ENCODE measurements at regions not wholly inside any gene's neighbourhood (a gene's known extent, or its start where the extent isn't known, plus 50 kb on each side); places are given as distances from the start of the nearest gene placed in this dataset.

DNA sequence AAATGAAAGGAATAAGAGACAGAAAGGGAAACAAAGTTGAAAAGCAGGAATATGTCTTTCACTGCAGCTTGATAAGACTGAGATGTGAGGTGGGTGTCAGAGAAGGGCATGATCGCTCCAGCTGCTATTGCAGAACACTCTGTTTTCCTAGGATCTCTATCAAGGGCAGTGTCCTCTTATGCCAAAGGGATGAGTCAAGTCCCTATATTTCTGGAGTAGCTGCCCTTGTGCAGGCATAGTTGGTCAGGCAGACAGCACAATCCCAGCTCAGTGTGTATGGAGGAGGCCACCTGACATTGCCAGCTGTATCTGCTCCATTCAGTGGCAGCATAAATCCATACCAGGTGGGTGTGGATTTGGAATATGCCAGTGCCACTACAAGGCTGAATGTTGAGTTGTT lies 101.6 kb downstream of the DAD1 start:
- Histone ChIP-seq H3K9ac (ENCODE audit: insufficient read length, low read depth) (no peak overlapping the region), H3K27me3 (ENCODE audit: insufficient read depth, insufficient read length) (no peaks in the 10 kb centered on the region), H3K4me1 (ENCODE audit: insufficient read depth, insufficient read length) (no peaks in the 10 kb centered on the region), H3K36me3 (ENCODE audit: insufficient read depth, insufficient read length, low read length) (no peaks in the 10 kb centered on the region), H3K9me3 (ENCODE audit: insufficient read depth, low read length) (no peaks in the 10 kb centered on the region), H3K4me3 (ENCODE audit: insufficient read length, low read depth) (no peak overlapping the region)
- DNase-seq (ENCODE audit: low read depth, low spot score): no peak
- TF ChIP-seq YY1 (IDR thresholded peaks at IDR 0.05; ENCODE audit: insufficient read depth, insufficient read length) (no peak), SUZ12 (IDR thresholded peaks at IDR 0.05; ENCODE audit: extremely low read depth, insufficient read depth, insufficient read length) (no peak), ZNF274 (IDR thresholded peaks at IDR 0.05; ENCODE audit: low read depth, low read length) (no peak)

DNA sequence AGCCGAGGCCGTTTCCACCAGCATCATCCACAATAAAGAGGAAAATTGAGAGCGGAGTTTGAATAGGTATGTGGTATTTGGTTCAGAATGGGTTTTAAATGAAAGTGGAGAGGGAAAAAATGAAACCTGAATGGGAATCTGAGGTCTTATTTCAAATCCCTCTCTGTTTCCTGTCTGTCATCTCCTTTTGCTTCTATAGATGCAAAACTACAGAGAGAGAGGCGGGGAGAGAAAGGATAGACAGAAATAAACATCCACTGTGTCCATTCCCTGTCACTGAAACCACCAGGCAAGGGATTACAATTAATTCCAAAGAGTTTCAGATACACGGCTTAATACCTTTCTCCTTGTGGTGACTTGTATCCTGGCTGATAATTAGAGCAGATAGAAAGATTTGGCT lies 102.3 kb downstream of the DAD1 start:
- Histone ChIP-seq H3K4me1 (ENCODE audit: insufficient read depth, insufficient read length) (peaks cover 2% of the 10 kb centered on the region), H3K4me3 (ENCODE audit: insufficient read length, low read depth) (no peak overlapping the region), H3K27me3 (ENCODE audit: insufficient read depth, insufficient read length) (no peaks in the 10 kb centered on the region), H3K9me3 (ENCODE audit: insufficient read depth, low read length) (no peaks in the 10 kb centered on the region), H3K9ac (ENCODE audit: insufficient read length, low read depth) (no peak overlapping the region), H3K36me3 (ENCODE audit: insufficient read depth, insufficient read length, low read length) (no peaks in the 10 kb centered on the region)
- TF ChIP-seq ZNF274 (IDR thresholded peaks at IDR 0.05; ENCODE audit: low read depth, low read length) (no peak), SUZ12 (IDR thresholded peaks at IDR 0.05; ENCODE audit: extremely low read depth, insufficient read depth, insufficient read length) (no peak), YY1 (IDR thresholded peaks at IDR 0.05; ENCODE audit: insufficient read depth, insufficient read length) (no peak)
- DNase-seq (ENCODE audit: low read depth, low spot score): no peak

DNA sequence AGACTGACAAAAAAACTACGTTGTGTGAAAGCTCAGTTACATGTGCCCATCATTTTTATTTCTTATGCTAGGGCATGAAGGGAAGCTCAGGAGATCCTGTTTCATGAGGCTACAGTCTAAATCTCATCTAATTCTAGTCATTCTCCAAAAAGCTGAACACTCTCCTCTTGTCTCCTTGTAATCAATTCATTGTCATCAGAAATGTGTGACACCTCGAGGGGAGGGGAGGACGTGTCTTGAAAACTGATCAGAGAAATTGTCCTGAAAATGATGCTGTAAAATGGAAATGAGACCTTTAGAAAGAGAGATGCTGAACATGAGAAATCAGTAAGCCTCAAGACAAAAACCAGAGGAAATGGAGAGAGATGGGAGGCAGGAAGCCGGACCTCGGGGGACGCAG lies 103.4 kb downstream of the DAD1 start:
- no peak for DNase-seq (ENCODE audit: low read depth, low spot score)
- Histone ChIP-seq H3K4me1 (ENCODE audit: insufficient read depth, insufficient read length) (peaks cover 2% of the 10 kb centered on the region), H3K4me3 (ENCODE audit: insufficient read length, low read depth) (no peak overlapping the region), H3K9me3 (ENCODE audit: insufficient read depth, low read length) (no peaks in the 10 kb centered on the region), H3K27me3 (ENCODE audit: insufficient read depth, insufficient read length) (no peaks in the 10 kb centered on the region), H3K36me3 (ENCODE audit: insufficient read depth, insufficient read length, low read length) (no peaks in the 10 kb centered on the region), H3K9ac (ENCODE audit: insufficient read length, low read depth) (no peak overlapping the region)
- TF ChIP-seq YY1 (IDR thresholded peaks at IDR 0.05; ENCODE audit: insufficient read depth, insufficient read length): no peak
- TF ChIP-seq ZNF274 (IDR thresholded peaks at IDR 0.05; ENCODE audit: low read depth, low read length): no peak
- no peak for TF ChIP-seq SUZ12 (IDR thresholded peaks at IDR 0.05; ENCODE audit: extremely low read depth, insufficient read depth, insufficient read length)

DNA sequence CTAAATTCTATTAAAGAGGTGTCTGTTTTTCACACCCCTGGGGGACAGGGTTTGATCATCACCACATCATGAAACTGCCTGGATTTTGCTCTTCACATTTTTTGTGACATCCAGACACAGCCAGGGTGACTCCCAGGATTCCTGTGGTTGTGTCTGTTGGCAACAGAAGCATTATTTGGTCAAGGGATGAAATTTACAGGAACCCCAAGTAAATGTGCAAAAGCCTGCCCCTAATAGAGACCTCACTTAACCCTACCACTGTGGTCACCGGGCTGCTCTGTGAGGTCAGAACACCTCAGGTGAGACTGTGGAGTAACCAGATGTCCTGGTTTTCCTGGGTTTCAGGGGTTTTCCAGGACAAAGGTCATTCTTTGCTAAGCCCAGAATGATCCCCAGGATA lies 103.8 kb downstream of the DAD1 start:
- no peak for TF ChIP-seq ZNF274 (IDR thresholded peaks at IDR 0.05; ENCODE audit: low read depth, low read length)
- TF ChIP-seq YY1 (IDR thresholded peaks at IDR 0.05; ENCODE audit: insufficient read depth, insufficient read length): no peak
- TF ChIP-seq SUZ12 (IDR thresholded peaks at IDR 0.05; ENCODE audit: extremely low read depth, insufficient read depth, insufficient read length): no peak
- no peak overlapping the region for H3K4me3 ChIP-seq (ENCODE audit: insufficient read length, low read depth)
- no peaks in the 10 kb centered on the region for H3K27me3 ChIP-seq (ENCODE audit: insufficient read depth, insufficient read length)
- no peak overlapping the region for H3K9ac ChIP-seq (ENCODE audit: insufficient read length, low read depth)
- no peaks in the 10 kb centered on the region for H3K9me3 ChIP-seq (ENCODE audit: insufficient read depth, low read length)
- no peaks in the 10 kb centered on the region for H3K36me3 ChIP-seq (ENCODE audit: insufficient read depth, insufficient read length, low read length)
- peaks cover 2% of the 10 kb centered on the region for H3K4me1 ChIP-seq (ENCODE audit: insufficient read depth, insufficient read length)
- DNase-seq (ENCODE audit: low read depth, low spot score): no peak

DNA sequence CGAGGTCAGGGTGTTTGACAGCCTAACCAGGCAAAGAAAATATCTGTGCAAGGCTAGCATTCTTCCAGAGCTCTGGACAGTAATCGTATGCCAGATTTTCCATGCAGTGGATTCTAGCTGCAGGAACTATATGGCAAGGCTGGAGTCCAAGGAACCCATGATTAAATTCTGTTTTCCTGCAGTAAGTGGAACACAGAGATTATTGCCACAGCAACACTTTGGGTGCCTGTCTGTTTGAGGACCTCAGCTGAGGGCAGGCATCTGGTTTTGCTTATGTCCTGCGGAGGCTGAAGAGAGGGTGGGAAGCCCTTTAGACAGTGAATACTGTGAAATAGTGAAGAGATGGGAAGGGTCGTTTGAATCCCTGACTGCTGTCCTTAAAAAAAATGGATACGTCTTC lies 104.4 kb downstream of the DAD1 start:
- TF ChIP-seq ZNF274 (IDR thresholded peaks at IDR 0.05; ENCODE audit: low read depth, low read length) (no peak), SUZ12 (IDR thresholded peaks at IDR 0.05; ENCODE audit: extremely low read depth, insufficient read depth, insufficient read length) (no peak), YY1 (IDR thresholded peaks at IDR 0.05; ENCODE audit: insufficient read depth, insufficient read length) (no peak)
- Histone ChIP-seq H3K4me3 (ENCODE audit: insufficient read length, low read depth) (no peak overlapping the region), H3K36me3 (ENCODE audit: insufficient read depth, insufficient read length, low read length) (no peaks in the 10 kb centered on the region), H3K9me3 (ENCODE audit: insufficient read depth, low read length) (no peaks in the 10 kb centered on the region), H3K27me3 (ENCODE audit: insufficient read depth, insufficient read length) (no peaks in the 10 kb centered on the region), H3K4me1 (ENCODE audit: insufficient read depth, insufficient read length) (peaks cover 2% of the 10 kb centered on the region), H3K9ac (ENCODE audit: insufficient read length, low read depth) (no peak overlapping the region)
- DNase-seq (ENCODE audit: low read depth, low spot score): no peak

DNA sequence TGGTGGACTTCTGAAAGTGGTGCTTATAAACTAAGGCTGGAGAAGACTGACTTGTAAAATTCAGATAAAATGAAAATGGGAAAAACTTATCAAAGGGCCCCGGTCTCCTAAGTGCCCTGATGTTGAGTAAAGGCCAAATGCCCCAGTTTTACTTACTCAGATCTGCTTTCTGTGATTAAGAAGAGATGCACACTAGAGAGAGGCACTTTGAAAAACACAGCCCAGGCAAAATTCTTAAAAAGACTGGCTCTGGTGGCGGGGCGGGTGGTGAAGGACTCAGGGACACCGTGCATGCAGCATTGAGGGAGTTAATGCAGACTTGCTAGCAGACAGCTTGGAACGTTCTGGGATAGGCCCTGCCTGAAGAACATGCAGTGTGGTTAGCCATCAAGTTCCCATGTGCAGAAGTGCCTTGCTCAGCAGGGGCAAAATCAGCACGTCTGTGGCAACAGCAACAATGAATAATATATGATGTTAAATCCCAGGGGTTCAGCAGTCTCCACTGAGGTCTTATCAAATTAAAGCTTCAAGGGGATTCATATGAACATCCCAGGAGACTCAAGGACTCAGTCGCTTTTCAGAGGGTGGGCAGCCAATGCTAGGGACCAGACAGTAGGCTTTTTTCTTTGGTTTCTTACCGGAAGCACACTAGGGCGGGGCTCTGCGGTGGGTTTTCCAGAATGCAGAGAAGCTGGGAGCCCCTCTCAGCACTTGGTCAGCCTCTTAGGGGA lies 105.0 kb downstream of the DAD1 start:
- Histone ChIP-seq H3K27me3 (ENCODE audit: insufficient read depth, insufficient read length) (no peaks in the 10 kb centered on the region), H3K4me3 (ENCODE audit: insufficient read length, low read depth) (no peak overlapping the region), H3K9ac (ENCODE audit: insufficient read length, low read depth) (no peak overlapping the region)

DNA sequence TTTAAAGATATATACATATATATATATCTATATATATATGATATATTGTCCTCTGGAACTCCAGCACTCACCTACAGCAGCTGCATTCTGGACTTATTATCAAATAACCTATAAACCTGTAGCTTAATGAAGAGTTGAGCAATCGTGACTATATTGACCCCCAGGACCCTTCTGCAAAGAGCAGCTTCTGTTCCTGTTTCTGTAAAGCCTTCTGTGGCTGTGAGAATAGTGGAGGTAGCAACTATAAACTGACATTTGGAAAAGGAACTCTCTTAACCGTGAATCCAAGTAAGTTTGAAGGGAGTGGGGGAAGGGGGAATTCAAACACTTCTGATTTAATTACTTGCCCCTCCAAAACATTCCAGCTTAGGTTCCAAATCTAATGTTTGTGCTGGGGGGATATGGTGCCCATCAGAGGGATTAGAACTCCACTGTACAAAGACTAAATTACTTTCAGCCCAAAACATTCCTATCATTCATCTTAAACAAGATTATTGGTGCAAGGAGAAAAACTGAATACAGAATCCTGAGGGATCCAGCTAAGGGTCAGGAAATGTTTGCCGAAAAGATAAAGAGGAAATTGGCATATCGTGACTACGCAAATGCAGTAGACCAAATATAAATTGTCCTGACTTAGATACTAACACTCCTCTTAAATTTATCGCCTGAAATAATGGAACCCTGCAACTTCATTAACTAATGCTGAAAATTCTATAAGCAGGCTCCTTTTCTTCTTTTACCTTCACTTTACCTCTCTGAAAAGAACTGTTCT lies 106.1 kb downstream of the DAD1 start:
- H3K9ac ChIP-seq (ENCODE audit: insufficient read length, low read depth): no peak overlapping the region
- H3K9me3 ChIP-seq (ENCODE audit: insufficient read depth, low read length): no peaks in the 10 kb centered on the region
- no peaks in the 10 kb centered on the region for H3K27me3 ChIP-seq (ENCODE audit: insufficient read depth, insufficient read length)
- H3K4me3 ChIP-seq (ENCODE audit: insufficient read length, low read depth): no peak overlapping the region
- TF ChIP-seq YY1 (IDR thresholded peaks at IDR 0.05; ENCODE audit: insufficient read depth, insufficient read length) (no peak), SUZ12 (IDR thresholded peaks at IDR 0.05; ENCODE audit: extremely low read depth, insufficient read depth, insufficient read length) (no peak), ZNF274 (IDR thresholded peaks at IDR 0.05; ENCODE audit: low read depth, low read length) (no peak)
- peaks cover 2% of the 10 kb centered on the region for H3K4me1 ChIP-seq (ENCODE audit: insufficient read depth, insufficient read length)
- DNase-seq (ENCODE audit: low read depth, low spot score): no peak
- no peaks in the 10 kb centered on the region for H3K36me3 ChIP-seq (ENCODE audit: insufficient read depth, insufficient read length, low read length)

More for the DNA sequence above, 105.0 kb downstream of the DAD1 start:
- TF ChIP-seq SUZ12 (IDR thresholded peaks at IDR 0.05; ENCODE audit: extremely low read depth, insufficient read depth, insufficient read length) (no peak), YY1 (IDR thresholded peaks at IDR 0.05; ENCODE audit: insufficient read depth, insufficient read length) (no peak), ZNF274 (IDR thresholded peaks at IDR 0.05; ENCODE audit: low read depth, low read length) (no peak)
- Histone ChIP-seq H3K9me3 (ENCODE audit: insufficient read depth, low read length) (no peaks in the 10 kb centered on the region), H3K36me3 (ENCODE audit: insufficient read depth, insufficient read length, low read length) (no peaks in the 10 kb centered on the region), H3K4me1 (ENCODE audit: insufficient read depth, insufficient read length) (peaks cover 2% of the 10 kb centered on the region)
- no peak for DNase-seq (ENCODE audit: low read depth, low spot score)

All from NT2/D1 (cell line).